ENCODE measurements at regions not wholly inside any gene's neighbourhood (a gene's known extent, or its start where the extent isn't known, plus 50 kb on each side); places are given as distances from the start of the nearest gene placed in this dataset.

DNA sequence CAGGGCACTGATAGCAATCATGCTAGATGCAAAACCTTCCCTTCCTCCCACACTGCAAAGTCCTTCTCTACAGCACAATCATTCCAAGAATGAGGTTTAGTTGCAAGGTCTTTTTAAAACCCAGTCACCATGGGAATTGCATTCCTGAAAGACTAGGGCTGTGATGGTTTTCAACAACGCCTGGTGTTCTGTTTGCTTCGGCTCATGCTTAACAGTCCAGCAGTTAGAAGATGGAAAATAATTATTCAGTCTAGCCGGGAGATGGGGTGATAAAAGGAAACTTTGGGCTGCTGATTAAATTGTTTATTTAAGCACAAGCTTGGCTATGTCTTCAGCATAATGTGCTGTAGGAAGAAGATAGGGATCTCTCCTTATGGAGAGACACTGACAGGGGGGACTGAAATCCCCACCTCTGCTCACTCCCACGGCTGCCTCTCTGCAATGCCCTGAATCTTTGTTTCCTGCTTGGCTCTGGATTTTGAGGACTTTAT lies 211.4 kb downstream of the MID1IP1 start:
- TF ChIP-seq, protein P1, sequence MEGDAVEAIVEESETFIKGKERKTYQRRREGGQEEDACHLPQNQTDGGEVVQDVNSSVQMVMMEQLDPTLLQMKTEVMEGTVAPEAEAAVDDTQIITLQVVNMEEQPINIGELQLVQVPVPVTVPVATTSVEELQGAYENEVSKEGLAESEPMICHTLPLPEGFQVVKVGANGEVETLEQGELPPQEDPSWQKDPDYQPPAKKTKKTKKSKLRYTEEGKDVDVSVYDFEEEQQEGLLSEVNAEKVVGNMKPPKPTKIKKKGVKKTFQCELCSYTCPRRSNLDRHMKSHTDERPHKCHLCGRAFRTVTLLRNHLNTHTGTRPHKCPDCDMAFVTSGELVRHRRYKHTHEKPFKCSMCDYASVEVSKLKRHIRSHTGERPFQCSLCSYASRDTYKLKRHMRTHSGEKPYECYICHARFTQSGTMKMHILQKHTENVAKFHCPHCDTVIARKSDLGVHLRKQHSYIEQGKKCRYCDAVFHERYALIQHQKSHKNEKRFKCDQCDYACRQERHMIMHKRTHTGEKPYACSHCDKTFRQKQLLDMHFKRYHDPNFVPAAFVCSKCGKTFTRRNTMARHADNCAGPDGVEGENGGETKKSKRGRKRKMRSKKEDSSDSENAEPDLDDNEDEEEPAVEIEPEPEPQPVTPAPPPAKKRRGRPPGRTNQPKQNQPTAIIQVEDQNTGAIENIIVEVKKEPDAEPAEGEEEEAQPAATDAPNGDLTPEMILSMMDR (IDR thresholded peaks at IDR 0.05; ENCODE audit: low read depth, low read length): no peak
- no peak for DNase-seq (ENCODE audit: extremely low read depth, low read depth)

DNA sequence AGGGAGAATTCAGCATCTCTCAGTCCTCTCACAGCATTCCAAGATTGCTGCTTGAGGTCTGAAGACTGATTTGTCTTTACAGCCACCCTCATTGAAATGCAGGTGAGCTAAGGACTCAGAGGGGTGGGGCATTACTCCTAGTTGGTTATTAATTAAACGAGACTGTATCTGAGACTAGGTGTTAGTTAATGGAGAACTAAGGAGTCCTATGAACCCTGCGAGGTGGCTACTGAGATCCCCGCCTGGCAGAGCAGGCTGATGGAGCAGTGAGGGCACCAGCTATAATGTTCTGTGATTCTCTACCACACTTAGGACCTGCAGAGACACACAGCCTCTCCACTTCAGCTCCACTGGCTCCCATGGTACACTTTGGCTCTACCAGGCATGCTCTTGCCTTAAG lies 215.3 kb downstream of the MID1IP1 start:
- no peak for DNase-seq (ENCODE audit: extremely low read depth, low read depth)
- TF ChIP-seq, protein P1 (IDR thresholded peaks at IDR 0.05; ENCODE audit: low read depth, low read length): no peak

DNA sequence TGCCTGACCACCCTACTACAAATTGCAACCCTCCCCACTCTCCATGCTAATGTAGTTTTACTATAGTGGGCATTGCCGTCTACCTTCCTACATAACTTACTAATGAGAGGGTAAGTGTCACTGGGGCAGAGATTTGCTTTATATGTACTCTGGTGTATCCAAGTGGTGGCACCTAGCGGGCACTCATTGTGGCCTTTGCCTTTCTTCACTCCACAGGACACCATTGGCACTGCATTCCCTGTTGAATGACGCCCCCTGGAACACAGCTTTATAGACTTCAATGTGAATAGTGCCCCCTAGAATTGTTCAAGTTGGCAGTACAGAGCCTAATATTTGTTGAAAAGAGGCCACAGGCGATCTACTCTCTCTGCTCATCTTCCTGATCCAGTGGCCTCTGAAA lies 215.8 kb downstream of the MID1IP1 start:
- no peak for DNase-seq (ENCODE audit: extremely low read depth, low read depth)

DNA sequence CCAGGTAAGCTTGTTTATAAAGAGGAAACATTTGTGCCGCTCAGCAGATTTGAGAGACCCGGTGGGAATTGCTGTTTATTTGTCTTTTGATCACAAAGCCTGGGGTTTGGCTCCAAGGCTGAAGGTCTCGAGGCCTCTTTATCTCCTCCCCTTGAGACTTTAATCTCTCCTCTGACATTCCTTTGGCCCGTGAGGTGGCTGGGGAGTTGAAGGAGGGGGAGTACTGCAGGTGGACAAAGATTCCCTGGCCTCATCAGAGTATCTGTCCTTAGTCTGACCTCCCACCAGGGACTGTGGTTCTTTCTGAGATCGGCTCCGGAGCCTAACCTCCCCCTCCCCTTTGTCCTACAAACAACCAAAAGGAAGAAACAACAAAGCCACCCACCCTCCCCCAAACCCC lies 216.5 kb downstream of the MID1IP1 start:
- TF ChIP-seq, protein P1 (IDR thresholded peaks at IDR 0.05; ENCODE audit: low read depth, low read length): no peak
- DNase-seq (ENCODE audit: extremely low read depth, low read depth): no peak

More for the DNA sequence above, 215.8 kb downstream of the MID1IP1 start:
- TF ChIP-seq, protein P1 (IDR thresholded peaks at IDR 0.05; ENCODE audit: low read depth, low read length): no peak

DNA sequence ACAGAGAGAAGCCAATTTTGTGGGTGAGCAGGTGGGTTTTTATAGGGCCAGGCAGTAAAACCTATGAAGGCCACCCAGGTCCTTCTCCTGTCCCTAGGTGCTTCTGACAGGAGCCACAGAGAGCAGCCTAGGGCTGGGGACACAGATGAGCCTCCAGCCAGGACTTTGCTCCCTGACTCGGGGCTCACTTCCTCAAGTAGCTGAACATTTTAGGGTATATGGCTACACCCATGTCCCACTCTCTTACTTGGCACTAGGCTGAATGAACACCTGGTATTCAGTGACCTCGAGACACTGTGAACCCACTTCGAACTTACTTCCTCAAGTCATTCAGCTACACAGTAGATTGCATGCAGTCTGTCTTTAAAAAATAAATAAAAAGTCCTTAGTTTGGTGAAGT lies 217.3 kb downstream of the MID1IP1 start:
- no peak for DNase-seq (ENCODE audit: extremely low read depth, low read depth)
- TF ChIP-seq, protein P1 (IDR thresholded peaks at IDR 0.05; ENCODE audit: low read depth, low read length): no peak

DNA sequence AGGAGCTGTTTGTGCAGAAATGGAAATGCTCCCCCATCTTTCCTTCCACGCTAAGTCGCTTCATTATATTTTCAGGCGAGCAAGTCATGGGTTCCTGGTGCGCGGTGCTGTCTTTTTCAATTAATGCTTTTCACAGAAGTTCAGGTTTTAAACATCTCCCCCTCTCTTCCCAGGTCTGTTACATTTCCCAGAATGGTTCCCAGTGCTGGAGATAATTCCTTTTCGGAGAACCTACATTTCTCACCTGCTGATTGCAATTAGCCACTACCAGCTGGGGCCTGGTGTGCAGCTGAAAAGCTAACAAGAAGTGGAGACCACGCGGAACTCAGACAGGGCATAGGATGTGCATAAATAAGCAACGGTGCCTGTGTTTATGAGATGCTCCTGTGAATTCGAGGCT lies 217.8 kb downstream of the MID1IP1 start:
- TF ChIP-seq, protein P1 (IDR thresholded peaks at IDR 0.05; ENCODE audit: low read depth, low read length): no peak
- no peak for DNase-seq (ENCODE audit: extremely low read depth, low read depth)

DNA sequence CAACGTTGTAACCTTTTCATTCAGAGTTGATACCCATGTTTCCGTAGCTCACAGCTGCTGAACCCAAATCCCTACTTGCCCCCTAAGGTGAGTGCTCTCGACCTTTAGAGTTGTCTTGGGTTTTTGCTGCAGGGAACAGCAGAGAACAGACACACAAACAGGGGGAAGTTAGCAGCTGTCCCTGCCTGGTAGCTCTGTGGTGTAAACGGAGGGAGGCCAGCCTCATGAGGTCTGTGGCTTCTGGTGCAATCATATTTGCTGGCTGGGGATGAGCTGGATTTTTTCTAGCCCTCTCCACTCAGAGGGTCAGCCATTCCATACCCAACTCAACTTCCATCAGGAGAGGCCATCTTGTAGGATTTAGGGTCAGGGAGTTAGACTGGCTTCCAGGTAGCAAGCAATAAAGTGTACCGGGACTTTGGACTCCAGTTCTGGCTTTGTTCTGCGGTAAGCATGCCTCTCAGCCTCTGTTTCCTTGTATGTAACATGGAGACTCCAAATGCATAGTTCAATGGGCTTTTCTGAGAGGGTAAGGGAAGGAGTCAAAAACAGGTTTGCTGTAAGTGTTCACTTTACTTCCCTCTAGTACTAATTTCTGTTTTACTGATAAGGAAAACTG lies 218.9 kb downstream of the MID1IP1 start:
- TF ChIP-seq, protein P1 (IDR thresholded peaks at IDR 0.05; ENCODE audit: low read depth, low read length): no peak
- DNase-seq (ENCODE audit: extremely low read depth, low read depth): no peak

Measured in AG09319 (cell line).